HG03103 (cell line): ENCODE measurements at regions not wholly inside any gene's neighbourhood (a gene's known extent, or its start where the extent isn't known, plus 50 kb on each side); places are given as distances from the start of the nearest gene placed in this dataset.
"Not testable (repeated sequence)": the region's sequence is repeated elsewhere in the genome, so short reads cannot be mapped to it uniquely, and the experiment has no call there.

ENCODE experiments used
- ATAC-seq: cut with Tn5 transposase; IDR thresholded peaks from one replicate; pipeline ENCODE4 v1.9.1; 2021; ENCODE audit warnings: low read depth; ENCODE audit not compliant: unreplicated experiment

DNA sequence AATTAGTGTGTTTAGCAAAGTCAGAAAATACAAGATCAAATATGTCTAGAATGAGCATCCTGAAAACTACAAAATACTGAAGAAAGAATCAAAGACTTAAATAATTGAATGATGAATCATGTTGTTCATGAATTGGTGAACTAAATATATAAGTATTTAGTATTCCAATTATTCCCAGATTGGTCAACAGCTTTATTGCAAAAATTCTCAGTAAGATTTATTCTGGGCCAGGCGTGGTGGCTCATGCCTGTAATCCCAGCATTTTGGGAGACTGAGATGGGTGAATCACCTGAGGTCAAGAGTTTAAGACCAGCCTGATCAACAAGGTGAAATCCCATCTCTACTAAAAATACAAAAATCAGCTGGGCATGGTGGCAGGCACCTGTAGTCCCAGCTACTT lies 250.0 kb upstream of the NECTIN3 start:
- ATAC-seq = no peak

GRCh38 chr3:110822971-110823370 lies 248.6 kb upstream of the NECTIN3 start:
- no peak for ATAC-seq

DNA sequence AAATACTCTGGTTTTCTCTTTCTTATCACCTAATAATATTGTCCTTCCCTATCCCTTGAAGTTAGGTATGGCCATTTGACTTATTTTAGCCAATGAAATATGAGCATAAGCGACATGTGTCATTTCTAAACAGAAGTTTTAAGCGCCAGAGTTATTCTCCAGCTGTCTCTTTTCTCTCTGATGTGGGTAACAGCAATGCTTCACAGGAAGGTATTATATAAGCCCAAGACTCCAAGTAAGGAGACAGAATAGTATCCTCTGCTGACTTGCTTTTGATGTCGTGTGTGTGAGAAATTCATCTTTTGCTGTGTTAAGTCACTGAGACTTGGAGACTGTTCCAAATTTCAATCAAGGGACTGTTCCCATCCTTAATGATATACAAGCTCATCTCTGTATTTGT lies 224.6 kb upstream of the NECTIN3 start:
- no peak for ATAC-seq

GRCh38 chr3:110849064-110849463 lies 222.6 kb upstream of the NECTIN3 start:
- no peak for ATAC-seq

GRCh38 chr3:110851736-110852135 lies 219.9 kb upstream of the NECTIN3 start:
- no peak for ATAC-seq

DNA sequence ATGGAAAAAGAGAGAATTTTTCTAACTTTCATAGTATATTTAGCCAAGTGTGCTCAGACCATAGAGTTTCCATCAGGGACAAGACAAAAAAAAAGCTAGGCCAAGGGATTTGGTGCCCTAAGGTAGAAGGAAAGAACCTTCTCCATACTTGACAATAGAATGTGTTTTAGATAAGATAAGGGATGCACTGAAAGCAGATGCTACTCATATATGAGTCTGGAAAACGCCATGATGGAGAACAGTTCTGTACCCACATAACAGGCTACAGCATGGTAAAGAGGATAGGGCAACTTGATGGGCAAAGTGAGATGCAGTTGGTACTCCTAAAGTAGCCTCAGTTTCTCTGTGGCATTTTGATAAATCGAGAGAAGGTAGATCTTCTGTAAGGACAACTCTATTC lies 216.4 kb upstream of the NECTIN3 start:
- ATAC-seq = no peak

DNA sequence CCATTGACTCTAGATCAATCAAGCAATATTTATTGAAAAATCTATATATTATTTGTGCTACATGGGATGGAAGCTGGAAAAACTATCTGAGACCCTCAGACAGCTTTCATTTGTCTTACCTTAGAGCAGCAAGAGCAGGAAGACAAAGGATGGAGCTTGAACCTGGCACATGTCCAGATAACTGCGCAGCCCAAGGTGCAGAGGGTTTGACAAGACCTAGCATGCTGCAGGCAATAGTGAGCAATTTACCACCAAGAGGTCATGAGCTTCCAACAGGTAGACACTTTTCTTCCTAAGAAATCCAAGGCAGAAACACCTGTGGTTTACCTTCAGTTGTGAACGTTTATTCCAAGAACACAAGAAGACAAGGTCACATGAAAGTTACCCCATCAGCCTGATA lies 214.7 kb upstream of the NECTIN3 start:
- no peak for ATAC-seq

- ATAC-seq = no peak
Measured at GRCh38 chr3:110858549-110858948, 213.1 kb upstream of the NECTIN3 start.

DNA sequence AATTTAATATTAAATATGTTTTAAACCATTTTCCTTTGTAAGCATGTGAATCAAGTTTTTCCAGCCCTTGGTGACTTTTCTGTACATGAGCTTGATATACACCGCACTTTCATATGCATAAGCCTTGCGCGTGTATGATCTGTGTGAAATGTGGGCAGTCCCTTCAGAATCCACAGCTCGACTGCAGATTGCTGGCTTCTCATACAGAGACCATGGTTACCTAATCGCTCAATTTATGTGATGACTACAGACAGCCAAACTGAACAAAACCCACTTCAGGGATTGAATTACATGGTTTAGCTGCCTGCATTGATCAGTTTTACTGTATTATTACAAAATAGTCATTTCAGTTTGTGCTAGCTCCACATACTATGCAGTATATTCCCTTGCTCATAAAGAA lies 212.3 kb upstream of the NECTIN3 start:
- no peak for ATAC-seq

GRCh38 chr3:110859993-110860392 lies 211.6 kb upstream of the NECTIN3 start:
- ATAC-seq = no peak

GRCh38 chr3:110865934-110866333 lies 205.7 kb upstream of the NECTIN3 start:
- ATAC-seq = no peak

GRCh38 chr3:110868106-110868505 lies 203.5 kb upstream of the NECTIN3 start:
- no peak for ATAC-seq

GRCh38 chr3:110869736-110870135 lies 201.9 kb upstream of the NECTIN3 start:
- no peak for ATAC-seq

DNA sequence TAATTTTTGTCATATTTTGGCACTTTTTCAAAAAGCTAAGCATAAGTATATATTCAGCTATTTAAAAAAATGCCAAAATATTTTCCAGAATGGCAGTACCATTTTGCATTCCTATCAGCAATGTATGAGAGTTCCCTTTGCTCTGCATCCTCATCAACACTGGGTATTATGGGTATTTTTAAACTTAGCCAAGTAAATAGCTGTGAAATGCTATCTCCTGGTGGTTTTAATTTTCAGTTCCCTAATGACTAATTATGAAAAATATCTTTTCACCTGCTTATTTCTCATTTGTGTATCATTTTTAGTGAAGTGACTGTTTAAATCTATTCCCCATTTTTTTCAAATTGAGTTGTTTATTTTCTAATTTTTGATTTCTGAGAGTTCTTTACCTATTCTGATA lies 199.7 kb upstream of the NECTIN3 start:
- no peak for ATAC-seq

DNA sequence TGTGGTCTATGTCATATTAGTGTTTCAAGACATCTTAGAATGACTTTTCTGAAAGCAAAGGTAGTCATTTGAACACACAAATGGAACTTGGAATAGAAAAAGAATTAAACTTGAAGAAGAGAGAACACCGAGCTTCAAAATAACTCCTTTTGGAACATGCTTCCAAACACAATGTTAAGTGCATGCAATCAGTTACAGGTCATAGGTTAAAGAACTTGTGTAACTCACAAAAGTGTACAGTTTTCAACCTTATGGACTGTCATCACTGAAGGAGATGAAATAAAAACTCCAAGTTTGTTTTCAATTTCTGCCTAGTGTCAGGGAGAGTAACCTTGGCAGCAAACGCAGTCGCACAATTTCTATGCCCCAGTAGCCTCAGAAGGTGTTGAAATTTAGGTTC lies 192.9 kb upstream of the NECTIN3 start:
- no peak for ATAC-seq

- peak; percentile 72 for ATAC-seq
Measured at GRCh38 chr3:110881069-110881468, 190.5 kb upstream of the NECTIN3 start.

DNA sequence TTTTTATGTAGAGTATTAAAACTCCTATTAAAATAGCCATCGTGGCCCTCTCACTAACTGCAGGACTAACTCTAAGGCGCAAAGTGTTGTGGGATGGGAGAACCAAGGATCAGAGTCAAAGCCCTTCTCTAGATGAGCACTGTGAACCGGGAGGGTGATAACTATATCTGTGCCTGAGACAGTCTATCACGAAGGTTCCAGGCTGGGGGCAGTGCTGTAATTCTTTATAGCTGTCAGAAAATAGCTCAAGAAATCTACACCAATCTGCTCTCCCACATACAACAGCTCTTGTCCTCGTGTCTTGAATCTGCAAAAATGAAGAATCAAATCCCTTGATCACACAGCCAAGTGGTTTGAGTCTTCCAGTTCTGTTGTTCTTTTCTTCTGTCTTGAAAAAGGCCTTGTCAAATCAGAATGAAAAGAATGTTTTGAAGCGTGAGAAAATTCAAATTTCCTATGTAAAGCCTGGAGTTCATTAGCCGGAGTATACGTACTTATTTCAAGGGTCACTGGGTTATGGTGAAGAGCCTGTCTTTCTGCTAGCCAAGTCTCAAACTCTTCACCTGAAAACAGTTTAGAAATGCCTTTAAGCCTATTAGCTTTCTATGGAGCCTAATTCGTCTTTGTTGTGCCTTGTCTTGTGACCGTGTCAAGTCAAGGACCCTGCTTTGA lies 185.3 kb upstream of the NECTIN3 start:
- no peak for ATAC-seq

- ATAC-seq = no peak
Measured at GRCh38 chr3:110887176-110887575, 184.4 kb upstream of the NECTIN3 start.

DNA sequence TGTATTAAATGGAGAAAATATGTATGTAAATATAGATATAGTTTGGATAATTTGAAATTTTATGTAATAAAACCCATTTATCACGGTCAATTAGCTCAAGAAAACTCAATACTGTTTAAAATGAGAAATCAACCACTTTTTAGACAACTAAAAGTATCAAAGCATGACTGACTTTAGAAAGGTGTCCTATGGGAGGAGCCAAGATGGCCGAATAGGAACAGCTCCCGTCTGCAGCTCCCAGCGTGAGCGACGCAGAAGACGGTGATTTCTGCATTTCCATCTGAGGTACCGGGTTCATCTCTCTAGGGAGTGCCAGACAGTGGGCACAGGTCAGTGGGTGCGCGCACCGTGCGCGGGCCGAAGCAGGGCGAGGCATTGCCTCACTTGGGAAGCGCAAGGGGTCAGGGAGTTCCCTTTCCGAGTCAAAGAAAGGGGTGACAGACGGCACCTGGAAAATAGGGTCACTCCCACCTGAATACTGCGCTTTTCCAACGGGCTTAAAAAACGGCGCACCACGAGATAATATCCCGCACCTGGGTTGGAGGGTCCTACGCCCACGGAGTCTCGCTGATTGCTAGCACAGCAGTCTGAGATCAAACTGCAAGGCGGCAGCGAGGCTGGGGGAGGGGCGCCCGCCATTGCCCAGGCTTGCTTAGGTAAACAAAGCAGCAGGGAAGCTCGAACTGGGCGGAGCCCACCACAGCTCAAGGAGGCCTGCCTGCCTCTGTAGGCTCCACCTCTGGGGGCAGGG lies 182.8 kb upstream of the NECTIN3 start:
- ATAC-seq = not testable (repeated sequence)

DNA sequence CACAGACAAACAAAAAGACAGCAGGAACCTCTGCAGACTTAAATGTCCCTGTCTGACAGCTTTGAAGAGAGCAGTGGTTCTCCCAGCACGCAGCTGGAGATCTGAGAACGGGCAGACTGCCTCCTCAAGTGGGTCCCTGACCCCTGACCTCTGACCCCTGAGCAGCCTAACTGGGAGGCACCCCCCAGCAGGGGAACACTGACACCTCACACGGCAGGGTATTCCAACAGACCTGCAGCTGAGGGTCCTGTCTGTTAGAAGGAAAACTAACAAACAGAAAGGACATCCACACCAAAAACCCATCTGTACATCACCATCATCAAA lies 182.3 kb upstream of the NECTIN3 start:
- not testable (repeated sequence) for ATAC-seq

DNA sequence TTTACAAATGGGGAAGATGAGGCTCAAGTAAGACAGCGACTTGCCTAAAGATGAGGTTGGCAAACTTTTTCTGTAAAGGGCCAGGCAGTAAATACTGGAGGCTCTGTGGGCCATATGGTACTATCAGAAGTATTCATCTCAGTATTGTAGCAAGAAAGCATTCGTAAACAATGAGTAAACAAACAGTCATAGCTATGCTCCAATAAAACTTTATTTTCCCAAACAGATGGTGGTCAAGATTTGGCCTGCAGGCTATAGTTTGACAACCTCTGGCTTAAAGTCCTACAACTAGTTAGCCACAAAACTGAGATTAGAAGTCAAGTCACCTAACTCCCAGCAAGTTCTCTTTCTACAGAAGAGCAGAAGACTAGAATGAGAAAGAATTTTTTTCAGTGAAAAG lies 177.0 kb upstream of the NECTIN3 start:
- no peak for ATAC-seq

DNA sequence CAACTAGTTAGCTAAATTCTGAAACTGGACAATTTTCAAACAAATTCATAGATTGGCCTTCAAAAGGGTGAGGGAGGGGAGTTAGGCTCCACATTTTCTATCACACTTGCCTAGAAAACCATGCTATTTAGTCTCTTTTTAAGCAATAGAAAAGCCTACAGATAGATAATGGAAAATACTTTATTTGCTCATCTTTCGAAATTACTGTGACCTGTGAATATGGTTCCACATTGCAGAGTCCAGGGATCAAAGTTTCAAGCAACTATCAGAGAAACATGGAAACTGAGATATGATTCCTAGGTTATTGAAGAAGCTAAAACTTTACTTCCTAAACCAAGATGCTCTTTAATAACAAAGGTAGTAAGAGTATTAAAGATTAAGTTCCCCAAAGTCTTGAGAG lies 176.6 kb upstream of the NECTIN3 start:
- ATAC-seq = no peak
